Immature natural killer cell (primary cell): ENCODE measurements at regions not wholly inside any gene's neighbourhood (a gene's known extent, or its start where the extent isn't known, plus 50 kb on each side); places are given as distances from the start of the nearest gene placed in this dataset.

ENCODE experiments used
- DNase-seq, 3 donors: peaks; one replicate each; pipeline ENCODE4 v3.0.0; 2022; ENCODE audit warnings: mixed read lengths in 1 of 3
- H3K27ac Mint-ChIP-seq, 6 donors: one replicate each; pipeline ENCODE4 v1.8.0; 2020; ENCODE audit warnings: mixed read lengths in 6 of 6, mild to moderate bottlenecking in 5 of 6, inconsistent platforms in 4 of 6, moderate library complexity in 3 of 6
- H3K27me3 Mint-ChIP-seq, 3 donors: one replicate each; pipeline ENCODE4 v1.8.0; 2020 to 2021; ENCODE audit warnings: low read depth in 3 of 3, mild to moderate bottlenecking in 3 of 3, mixed read lengths in 3 of 3, moderate library complexity in 3 of 3, inconsistent platforms in 1 of 3
- H3K36me3 Mint-ChIP-seq, 3 donors: one replicate each; pipeline ENCODE4 v1.8.0; 2020; ENCODE audit warnings: mixed read lengths in 3 of 3, inconsistent platforms in 2 of 3, mild to moderate bottlenecking in 2 of 3
- H3K4me1 Mint-ChIP-seq, 2 donors: one replicate each; pipeline ENCODE4 v1.8.0; 2020; ENCODE audit warnings: inconsistent platforms in 2 of 2, mild to moderate bottlenecking in 2 of 2, mixed read lengths in 2 of 2, moderate library complexity in 1 of 2
- H3K4me3 Mint-ChIP-seq, 5 donors: one replicate each; pipeline ENCODE4 v1.8.0; 2020; ENCODE audit warnings: mild to moderate bottlenecking in 5 of 5, mixed read lengths in 5 of 5, inconsistent platforms in 3 of 5, moderate library complexity in 3 of 5
- H3K9me3 Mint-ChIP-seq, 6 donors: one replicate each; pipeline ENCODE4 v1.8.0; 2020; ENCODE audit warnings: mild to moderate bottlenecking in 6 of 6, mixed read lengths in 6 of 6, inconsistent platforms in 4 of 6, moderate library complexity in 3 of 6

DNA sequence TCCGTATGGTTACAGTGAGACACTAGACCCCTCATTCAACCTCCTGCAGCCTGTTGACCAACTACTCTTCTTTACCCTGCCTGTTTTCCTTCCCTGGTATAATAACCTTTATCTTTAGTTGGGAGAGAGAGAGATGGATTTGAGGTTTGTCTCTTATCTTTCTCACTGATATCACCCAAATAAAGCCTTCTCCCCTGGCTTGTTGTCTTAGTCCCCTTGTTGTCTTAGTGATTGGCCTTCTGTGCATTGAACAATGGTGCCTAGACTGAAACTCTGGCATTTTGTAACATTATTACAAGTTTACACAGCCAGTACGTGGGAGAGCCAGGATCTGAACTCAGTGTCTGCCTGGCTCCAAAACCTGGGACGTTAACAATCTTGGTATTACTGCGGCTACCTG is 560.8 kb downstream of the HS3ST4 start:
- H3K4me1 Mint-ChIP-seq = no peaks in the 10 kb centered on the region
- H3K9me3 Mint-ChIP-seq = peaks cover 0 to 5% (median 2%) of the 10 kb centered on the region in 6 donors
- H3K27ac Mint-ChIP-seq = no peak overlapping the region
- peaks cover 2 to 7% (median 2%) of the 10 kb centered on the region in 3 donors for H3K27me3 Mint-ChIP-seq
- peaks cover 0 to 3% (median 0%) of the 10 kb centered on the region in 3 donors for H3K36me3 Mint-ChIP-seq
- no peak for DNase-seq
- no peak overlapping the region for H3K4me3 Mint-ChIP-seq

DNA sequence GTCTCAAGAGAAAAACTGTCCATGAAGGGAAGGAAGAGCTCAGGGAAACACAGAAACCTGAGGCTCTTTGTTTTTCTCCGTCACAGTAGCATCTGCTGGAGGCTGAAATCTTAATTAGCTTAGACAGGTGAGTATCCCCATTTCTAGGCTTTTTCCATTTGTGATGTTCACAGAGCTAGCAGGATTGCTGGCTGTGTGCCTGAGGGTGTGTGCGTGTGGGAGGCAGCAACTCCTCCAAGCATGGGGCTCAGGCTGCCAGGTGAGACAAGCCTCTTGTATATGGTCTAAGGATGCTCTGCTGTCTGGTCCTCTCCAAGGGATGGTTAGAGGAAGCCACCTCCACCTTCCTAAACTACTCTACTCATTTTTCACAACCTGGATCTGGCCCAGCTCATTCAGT is 569.9 kb downstream of the HS3ST4 start:
- Mint-ChIP-seq H3K4me3 (no peak overlapping the region), H3K36me3 (no peaks in the 10 kb centered on the region), H3K9me3 (peaks cover 0 to 2% (median 0%) of the 10 kb centered on the region in 6 donors), H3K27ac (no peak overlapping the region), H3K4me1 (no peaks in the 10 kb centered on the region), H3K27me3 (peaks cover 0 to 4% (median 2%) of the 10 kb centered on the region in 3 donors)
- no peak for DNase-seq

DNA sequence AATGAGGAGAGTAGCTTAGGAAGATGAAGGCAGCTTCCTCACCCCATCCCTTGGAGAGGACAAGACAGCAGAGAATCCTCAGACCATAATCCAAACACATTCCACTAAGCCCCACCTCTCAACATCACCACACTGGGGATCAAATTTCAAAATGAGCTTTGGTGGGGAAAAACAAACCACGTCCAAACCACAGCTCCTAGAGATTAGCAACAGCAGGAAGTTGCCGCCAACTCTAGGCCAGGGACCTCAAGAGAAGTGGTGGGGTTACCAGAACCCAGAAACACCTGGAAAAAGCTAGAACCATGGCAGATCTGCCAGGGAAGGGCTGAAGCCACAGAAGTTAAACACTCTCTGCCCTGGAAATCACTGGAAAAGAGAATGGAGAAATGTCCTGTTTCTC is 571.6 kb downstream of the HS3ST4 start:
- H3K4me1 Mint-ChIP-seq = no peaks in the 10 kb centered on the region

DNA sequence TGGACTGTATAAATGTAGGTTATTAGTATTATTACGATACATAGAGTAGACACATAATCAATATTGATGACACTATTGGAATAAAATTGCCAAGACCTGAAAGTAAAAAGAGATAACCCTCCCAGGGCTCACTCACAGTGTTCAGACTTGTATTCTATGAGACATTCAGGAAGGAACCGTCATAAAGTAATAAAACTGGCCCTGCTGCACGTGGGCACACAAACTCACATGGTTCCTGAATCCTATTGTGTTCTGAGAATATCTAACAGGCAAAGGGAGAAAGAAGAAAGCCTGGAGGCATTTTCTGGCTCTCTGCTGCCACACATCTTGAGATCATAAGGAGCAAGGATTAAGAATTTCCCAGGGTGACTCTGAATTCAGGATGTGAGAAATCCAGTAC is 575.9 kb downstream of the HS3ST4 start:
- Mint-ChIP-seq H3K27me3 (peaks cover 2 to 4% (median 2%) of the 10 kb centered on the region in 3 donors), H3K4me3 (no peak overlapping the region), H3K4me1 (peaks cover 2 to 14% of the 10 kb centered on the region in 2 donors), H3K27ac (no peak overlapping the region), H3K9me3 (no peaks in the 10 kb centered on the region), H3K36me3 (no peaks in the 10 kb centered on the region)
- no peak for DNase-seq

More for the DNA sequence above, 571.6 kb downstream of the HS3ST4 start:
- Mint-ChIP-seq H3K27ac (no peak overlapping the region), H3K9me3 (no peaks in the 10 kb centered on the region), H3K36me3 (no peaks in the 10 kb centered on the region), H3K27me3 (peaks cover 0 to 2% (median 2%) of the 10 kb centered on the region in 3 donors), H3K4me3 (no peak overlapping the region)
- DNase-seq = no peak

DNA sequence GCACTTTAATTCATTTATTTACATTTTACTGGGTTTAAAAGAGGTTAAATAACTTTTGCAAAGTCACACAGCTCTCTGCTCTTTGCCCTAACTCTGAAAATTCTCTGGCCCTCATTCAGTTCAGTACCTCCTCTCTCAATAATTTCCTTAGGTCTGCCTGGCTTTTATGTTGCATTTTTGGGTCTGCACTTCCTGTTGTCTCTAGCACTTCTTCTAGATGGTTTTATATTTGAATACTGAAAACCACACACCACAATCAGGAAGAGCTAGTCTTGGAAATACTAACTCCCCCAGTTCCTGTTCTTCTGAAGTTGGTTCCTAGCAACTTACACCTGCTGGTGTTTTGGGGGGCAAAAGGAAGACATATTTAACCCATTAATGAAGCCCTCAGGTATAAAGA is 577.9 kb downstream of the HS3ST4 start:
- Mint-ChIP-seq H3K27ac (no peak overlapping the region), H3K36me3 (no peaks in the 10 kb centered on the region), H3K4me1 (peaks cover 2 to 14% of the 10 kb centered on the region in 2 donors), H3K9me3 (no peaks in the 10 kb centered on the region), H3K4me3 (no peak overlapping the region), H3K27me3 (peaks cover 2 to 4% (median 2%) of the 10 kb centered on the region in 3 donors)
- DNase-seq = no peak

DNA sequence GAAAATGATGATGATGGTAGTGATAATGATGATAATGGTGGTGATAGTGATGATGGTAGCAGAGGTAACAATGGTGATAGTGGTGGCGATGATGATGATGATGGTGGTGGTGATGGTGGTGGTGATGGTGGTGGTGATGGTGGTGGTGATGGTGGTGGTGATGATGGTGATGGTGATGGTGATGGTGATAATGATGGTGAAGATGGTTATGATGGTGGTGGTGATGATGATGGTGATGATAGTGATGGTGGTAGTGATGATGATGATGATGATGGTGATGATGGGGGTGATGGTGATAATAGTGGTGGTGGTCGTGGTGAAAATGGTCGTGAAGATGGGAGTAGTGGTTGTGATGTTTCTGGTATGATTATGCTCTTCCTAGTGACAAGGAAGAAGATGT is 581.8 kb downstream of the HS3ST4 start:
- peaks cover 0 to 5% (median 0%) of the 10 kb centered on the region in 6 donors for H3K9me3 Mint-ChIP-seq
- H3K4me1 Mint-ChIP-seq = peaks cover 2 to 14% of the 10 kb centered on the region in 2 donors
- H3K4me3 Mint-ChIP-seq = no peak overlapping the region
- H3K36me3 Mint-ChIP-seq = no peaks in the 10 kb centered on the region
- no peak overlapping the region for H3K27ac Mint-ChIP-seq
- no peak for DNase-seq
- H3K27me3 Mint-ChIP-seq = peaks cover 2 to 4% (median 2%) of the 10 kb centered on the region in 3 donors

DNA sequence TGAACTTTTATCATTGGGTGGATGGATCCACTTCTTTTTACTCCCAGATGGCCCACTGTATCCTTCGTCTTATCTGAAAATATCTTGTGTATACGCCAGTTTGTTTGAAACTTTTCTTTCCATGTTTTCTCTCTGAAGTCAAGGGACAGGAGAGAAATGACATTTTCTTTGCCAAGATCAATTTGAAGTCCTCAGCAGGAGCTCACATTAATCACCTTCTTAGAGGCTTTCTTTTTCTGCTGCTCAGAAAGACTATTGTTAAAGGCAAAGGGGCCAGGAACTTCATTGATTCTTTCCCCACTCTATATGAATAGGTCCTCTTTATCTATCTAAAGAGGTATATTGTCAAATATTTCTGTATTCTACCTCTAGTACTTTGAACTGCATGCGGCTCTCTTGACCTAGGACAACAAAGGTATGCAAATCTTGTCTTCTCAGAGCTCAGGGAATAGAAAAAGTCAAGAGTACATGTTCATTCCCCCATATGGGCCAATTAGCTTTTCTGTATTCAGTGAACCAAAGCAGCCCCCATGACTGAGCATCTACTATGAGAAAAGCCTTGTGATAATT is 583.3 kb downstream of the HS3ST4 start:
- Mint-ChIP-seq H3K27me3 (peaks cover 0 to 3% (median 3%) of the 10 kb centered on the region in 3 donors), H3K9me3 (peaks cover 0 to 5% (median 0%) of the 10 kb centered on the region in 6 donors), H3K36me3 (no peaks in the 10 kb centered on the region), H3K4me3 (no peak overlapping the region), H3K4me1 (peaks cover 0 to 2% of the 10 kb centered on the region in 2 donors), H3K27ac (no peak overlapping the region)
- DNase-seq = no peak

DNA sequence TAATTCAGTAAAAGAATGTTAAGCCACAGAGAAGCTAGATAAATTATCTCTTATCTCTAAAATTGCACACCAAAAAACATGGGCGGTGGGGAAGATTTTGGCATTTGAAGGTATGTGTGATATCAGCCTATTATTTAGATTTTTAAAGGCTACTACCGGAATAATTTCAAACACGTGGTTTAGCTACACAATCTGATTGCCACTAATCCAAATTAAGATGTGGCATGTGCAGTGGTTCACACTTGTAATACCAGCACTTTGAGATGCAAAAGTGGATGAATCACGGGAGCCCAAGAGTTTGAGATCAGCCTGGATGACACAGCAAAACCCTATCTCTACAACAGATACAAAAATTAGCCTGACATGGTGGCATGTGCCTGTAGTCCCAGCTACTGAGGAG is 584.5 kb downstream of the HS3ST4 start:
- no peak for DNase-seq
- no peak overlapping the region for H3K4me3 Mint-ChIP-seq
- H3K9me3 Mint-ChIP-seq = peaks cover 0 to 5% (median 0%) of the 10 kb centered on the region in 6 donors
- H3K4me1 Mint-ChIP-seq = no peaks in the 10 kb centered on the region
- no peak overlapping the region for H3K27ac Mint-ChIP-seq
- peaks cover 0 to 3% (median 3%) of the 10 kb centered on the region in 3 donors for H3K27me3 Mint-ChIP-seq
- no peaks in the 10 kb centered on the region for H3K36me3 Mint-ChIP-seq

DNA sequence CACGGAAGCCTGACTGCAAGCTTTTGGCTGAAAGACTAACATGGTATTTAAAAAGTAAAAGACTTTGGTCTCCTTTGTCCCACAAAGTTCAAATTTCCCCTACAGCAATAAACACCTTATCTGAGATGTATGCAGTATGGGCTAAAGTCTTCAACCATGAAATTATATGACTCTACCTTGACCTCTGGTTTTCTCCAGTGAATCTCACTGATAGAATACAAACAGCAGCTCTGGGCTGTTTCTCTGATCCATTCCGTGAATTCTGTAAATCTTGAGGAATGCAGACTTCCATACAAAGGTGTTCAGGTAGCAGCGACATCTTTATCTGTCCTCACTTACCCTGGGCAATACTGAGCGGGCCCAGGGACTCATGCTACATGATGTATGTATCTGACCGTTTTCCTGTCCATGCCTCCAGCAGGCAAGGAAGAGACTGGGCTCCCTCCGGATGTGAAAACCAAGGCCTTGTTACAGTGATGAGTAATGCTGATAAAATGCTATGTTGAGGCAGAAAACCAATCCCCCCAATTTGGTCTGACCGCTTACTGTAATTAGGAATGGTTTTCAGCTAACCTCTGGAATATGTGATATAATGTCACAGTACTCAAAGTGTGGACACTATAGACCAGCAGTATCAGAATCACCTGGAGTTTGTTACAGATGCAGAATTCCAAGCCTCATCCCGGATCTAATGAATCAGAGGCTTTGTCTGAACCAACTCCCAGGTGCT is 589.8 kb downstream of the HS3ST4 start:
- no peak for DNase-seq
- H3K4me3 Mint-ChIP-seq = no peak overlapping the region
- H3K36me3 Mint-ChIP-seq = no peaks in the 10 kb centered on the region
- no peak overlapping the region for H3K27ac Mint-ChIP-seq
- peaks cover 0 to 5% (median 0%) of the 10 kb centered on the region in 6 donors for H3K9me3 Mint-ChIP-seq
- H3K4me1 Mint-ChIP-seq = no peaks in the 10 kb centered on the region
- H3K27me3 Mint-ChIP-seq = peaks cover 0 to 4% (median 3%) of the 10 kb centered on the region in 3 donors

DNA sequence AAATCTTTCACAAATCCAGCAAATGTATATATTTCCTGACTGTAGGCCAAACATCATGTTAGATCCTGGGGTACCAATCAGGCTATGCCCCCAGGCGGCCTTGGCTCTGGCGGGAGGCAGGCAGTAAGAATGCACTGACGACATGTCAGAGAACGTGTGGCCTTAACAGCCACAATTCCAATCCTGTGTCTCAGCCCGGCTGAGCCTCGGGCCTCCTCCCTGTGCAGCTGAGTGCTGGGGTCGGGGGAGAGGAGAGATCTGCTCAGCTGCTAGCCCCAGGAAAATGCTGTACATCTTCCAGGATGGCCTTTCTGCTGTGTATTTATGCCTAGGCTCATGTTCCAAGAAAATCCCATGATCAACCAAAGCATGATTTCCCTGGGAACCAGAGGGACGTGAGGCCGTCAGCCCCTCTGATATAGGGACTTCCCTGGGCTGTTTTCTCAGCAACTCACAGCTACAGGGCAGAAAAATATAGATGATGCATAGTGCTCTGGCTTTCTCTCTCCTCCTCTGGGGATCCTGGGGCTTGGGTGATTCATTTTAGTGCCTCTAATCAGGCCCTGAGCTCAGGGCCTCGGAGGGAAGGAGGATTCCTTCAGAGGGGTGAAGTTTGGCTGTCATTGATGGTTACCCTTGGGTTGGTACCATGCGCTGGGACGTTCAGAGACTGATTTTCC is 604.0 kb downstream of the HS3ST4 start:
- H3K36me3 Mint-ChIP-seq = no peaks in the 10 kb centered on the region
- H3K9me3 Mint-ChIP-seq = no peaks in the 10 kb centered on the region
- H3K4me1 Mint-ChIP-seq = no peaks in the 10 kb centered on the region
- H3K27ac Mint-ChIP-seq = no peak overlapping the region
- no peak for DNase-seq
- H3K4me3 Mint-ChIP-seq = no peak overlapping the region
- H3K27me3 Mint-ChIP-seq = peaks cover 4 to 10% (median 8%) of the 10 kb centered on the region in 3 donors

DNA sequence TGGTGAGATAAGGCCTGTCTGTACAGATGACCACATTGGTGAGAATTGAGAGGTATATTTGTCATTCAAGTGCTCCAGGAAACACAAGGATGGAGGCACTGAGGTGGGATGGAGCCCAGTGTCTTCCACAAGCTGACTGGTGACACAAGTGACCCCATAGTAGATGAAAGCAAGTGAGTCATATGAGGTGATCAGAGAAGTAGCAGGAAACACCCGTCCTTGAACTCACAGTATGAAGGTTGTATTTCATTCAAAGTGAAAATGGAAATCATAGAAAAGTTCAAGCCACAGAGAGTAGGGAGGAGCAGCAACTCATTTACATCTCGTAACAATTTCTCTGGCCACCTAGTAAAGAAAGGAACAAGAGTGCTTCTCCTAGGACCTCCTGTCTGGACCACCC is 609.8 kb downstream of the HS3ST4 start:
- Mint-ChIP-seq H3K9me3 (no peaks in the 10 kb centered on the region), H3K27me3 (peaks cover 6 to 12% (median 7%) of the 10 kb centered on the region in 3 donors), H3K4me1 (no peaks in the 10 kb centered on the region), H3K36me3 (no peaks in the 10 kb centered on the region), H3K27ac (no peak overlapping the region), H3K4me3 (no peak overlapping the region)
- no peak for DNase-seq

DNA sequence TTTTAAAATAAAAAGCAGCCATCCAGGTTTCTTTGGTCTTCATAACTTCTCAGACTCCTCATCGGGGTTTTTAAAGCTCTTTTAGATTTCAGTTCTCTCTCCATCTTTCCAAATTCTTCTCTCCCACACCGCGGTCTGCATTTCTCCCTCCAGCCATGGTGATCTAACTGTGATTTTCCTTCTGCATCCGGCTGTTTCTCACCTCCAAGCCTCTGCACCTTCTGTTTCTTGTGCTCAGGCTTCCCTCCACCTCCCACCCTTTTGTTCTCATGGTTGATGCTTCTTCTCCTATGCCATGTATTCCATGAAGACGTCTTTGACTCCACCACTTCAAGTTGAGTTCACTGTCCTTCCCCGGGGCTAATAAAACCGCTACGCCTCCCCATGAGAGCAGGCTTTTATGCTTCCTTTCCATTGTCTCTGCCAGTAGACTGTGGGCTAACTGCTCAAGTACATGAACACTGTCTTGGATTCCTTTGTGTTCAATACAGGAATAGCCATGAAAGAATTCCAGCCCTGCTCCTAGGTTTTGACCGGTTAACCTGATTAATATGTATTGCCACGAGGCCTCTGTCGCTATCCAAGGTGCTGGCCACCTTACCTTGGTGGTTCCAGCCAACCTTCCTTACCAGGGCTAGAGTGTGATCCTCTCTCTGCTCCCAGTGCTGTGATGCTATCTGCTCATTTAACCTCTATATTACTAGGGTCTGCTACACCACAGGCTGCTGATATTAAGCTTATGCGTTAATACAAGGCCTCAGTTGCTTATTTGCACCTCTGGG is 625.1 kb downstream of the HS3ST4 start:
- Mint-ChIP-seq H3K9me3 (peaks cover 0 to 6% (median 0%) of the 10 kb centered on the region in 6 donors), H3K27ac (no peak overlapping the region), H3K36me3 (no peaks in the 10 kb centered on the region), H3K4me1 (no peaks in the 10 kb centered on the region), H3K27me3 (peaks cover 0 to 7% (median 3%) of the 10 kb centered on the region in 3 donors), H3K4me3 (no peak overlapping the region)
- DNase-seq = no peak

DNA sequence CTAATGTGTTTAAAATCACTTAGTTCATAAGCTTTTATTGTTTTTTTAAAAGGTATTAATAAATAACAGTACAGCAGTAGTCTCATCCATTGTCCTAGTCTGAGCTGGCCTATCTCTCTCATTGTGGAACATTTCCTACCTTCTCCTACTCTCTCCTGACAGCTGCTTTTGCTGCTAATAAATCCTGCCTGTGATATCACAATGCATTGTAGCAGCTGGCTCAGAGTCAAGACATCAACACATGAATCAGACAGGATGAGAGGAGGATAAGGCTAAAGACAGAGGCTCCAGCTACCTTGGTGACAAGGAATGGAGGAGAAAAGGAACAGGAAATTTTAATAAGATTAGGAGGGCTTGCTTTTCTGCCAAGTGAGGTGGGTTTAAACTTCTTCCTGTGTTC is 626.1 kb downstream of the HS3ST4 start:
- Mint-ChIP-seq H3K4me3 (no peak overlapping the region), H3K27me3 (peaks cover 0 to 7% (median 3%) of the 10 kb centered on the region in 3 donors), H3K9me3 (peaks cover 0 to 7% (median 0%) of the 10 kb centered on the region in 6 donors), H3K27ac (no peak overlapping the region), H3K4me1 (no peaks in the 10 kb centered on the region), H3K36me3 (no peaks in the 10 kb centered on the region)
- no peak for DNase-seq
